Right lobe of liver (tissue), 6 donors: ENCODE measurements at regions not wholly inside any gene's neighbourhood (a gene's known extent, or its start where the extent isn't known, plus 50 kb on each side); places are given as distances from the start of the nearest gene placed in this dataset.

Experiments
- ATAC-seq, 4 donors: fragments of 200-7000 bp; cut with Tn5 transposase; one replicate each; pipeline ENCODE4 v1.9.1; 2020; ENCODE audit warnings: mild to moderate bottlenecking in 4 of 4, moderate library complexity in 4 of 4
- DNase-seq, 3 donors: peaks; one replicate each; pipeline ENCODE4 v3.0.0-alpha.2; 2020
- H3K27ac ChIP-seq, 3 donors: fragments of 200-600 bp; one replicate each; pipeline ENCODE4 v1.8.0; 2022
- H3K27me3 ChIP-seq, 2 donors: fragments of 200-600 bp; one replicate each; pipeline ENCODE4 v1.8.0; 2022
- H3K36me3 ChIP-seq, 4 donors: fragments of 200-600 bp; sonication (generic) in 1 of 4; one replicate each; pipeline versions ENCODE4 v1.5.1 to v1.8.0; 2017 to 2022; ENCODE audit warnings: control low read depth in 1 of 4
- H3K4me1 ChIP-seq, 4 donors: fragments of 200-600 bp; sonication (generic) in 1 of 4; one replicate each; pipeline versions ENCODE4 v1.5.1 to v1.8.0; 2017 to 2022; ENCODE audit warnings: control low read depth in 1 of 4
- H3K4me3 ChIP-seq, 3 donors: fragments of 200-600 bp; one replicate each; pipeline ENCODE4 v1.8.0; 2022
- H3K9me3 ChIP-seq, 4 donors: fragments of 200-600 bp; sonication (generic) in 1 of 4; one replicate each; pipeline versions ENCODE4 v1.5.1 to v1.8.0; 2017 to 2022; ENCODE audit warnings: control low read depth in 1 of 4
- POLR2A ChIP-seq: fragments of 450-650 bp; IDR thresholded peaks from one replicate; pipeline ENCODE4 v1.6.1; 2017; ENCODE audit warnings: antibody characterized with exemption, mild to moderate bottlenecking
- whole genome bisulfite sequencing: methylation state at CpG from one replicate; pipeline ENCODE4 v1.1.6; 2018; ENCODE audit warnings: low coverage, low lambda C conversion rate; ENCODE audit not compliant: insufficient coverage; ENCODE audit errors: missing lambda C conversion rate; 5-methylcytosine and 5-hydroxymethylcytosine counted together
- intact Hi-C, 2 donors: fragments of 100-400 bp; cut with DNase I; formaldehyde crosslinking; loops; one replicate each; pipeline versions ENCODE4 v1.11.2 to v1.14.1; 2022
- TF ChIP-seq, protein P1 (sequence below), 4 donors: fragments of 200-600 bp in 3 of 4; fragments of 450-650 bp in 1 of 4; IDR thresholded peaks; one replicate each; pipeline versions ENCODE4 v1.5.1 to v1.8.0; 2016 to 2022; ENCODE audit warnings: antibody characterized with exemption in 4 of 4, mild to moderate bottlenecking in 2 of 4
- donor health status: DM: no; HTN: yes; CAD: no.
- donor health status: DM: no; HTN: no; CAD: no.
- donor health status: DM: no; HTN: no; CAD: no.
- donor health status: DM: no; HTN: yes; CAD: no.
- donor health status: DM: no; HTN: yes; CAD: no.

DNA sequence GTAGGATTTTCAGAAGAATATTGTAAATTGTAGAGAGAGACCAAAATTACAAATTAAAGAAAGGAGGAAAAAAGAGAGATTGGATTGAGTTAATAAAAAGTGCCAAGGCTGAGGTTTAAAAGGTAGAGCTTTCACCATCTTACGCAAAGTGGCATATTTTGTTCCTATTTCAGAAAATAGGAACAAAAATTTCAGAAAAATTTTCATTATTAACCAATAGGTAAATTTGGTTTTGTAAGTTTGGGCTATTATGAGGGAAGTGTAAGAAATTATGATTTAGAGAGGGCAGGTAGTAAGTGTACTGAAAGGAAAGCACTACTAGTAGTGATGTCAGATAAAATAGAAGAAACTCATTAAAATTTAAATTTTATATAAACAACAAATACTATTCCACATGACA, 479.7 kb downstream of the ACTRT1 start:
- H3K9me3 ChIP-seq, result no peaks in the 10 kb centered on the region
- H3K4me1 ChIP-seq, result no peaks in the 10 kb centered on the region
- DNase-seq, result no peak
- H3K27me3 ChIP-seq, result no peaks in the 10 kb centered on the region
- TF ChIP-seq, protein P1, sequence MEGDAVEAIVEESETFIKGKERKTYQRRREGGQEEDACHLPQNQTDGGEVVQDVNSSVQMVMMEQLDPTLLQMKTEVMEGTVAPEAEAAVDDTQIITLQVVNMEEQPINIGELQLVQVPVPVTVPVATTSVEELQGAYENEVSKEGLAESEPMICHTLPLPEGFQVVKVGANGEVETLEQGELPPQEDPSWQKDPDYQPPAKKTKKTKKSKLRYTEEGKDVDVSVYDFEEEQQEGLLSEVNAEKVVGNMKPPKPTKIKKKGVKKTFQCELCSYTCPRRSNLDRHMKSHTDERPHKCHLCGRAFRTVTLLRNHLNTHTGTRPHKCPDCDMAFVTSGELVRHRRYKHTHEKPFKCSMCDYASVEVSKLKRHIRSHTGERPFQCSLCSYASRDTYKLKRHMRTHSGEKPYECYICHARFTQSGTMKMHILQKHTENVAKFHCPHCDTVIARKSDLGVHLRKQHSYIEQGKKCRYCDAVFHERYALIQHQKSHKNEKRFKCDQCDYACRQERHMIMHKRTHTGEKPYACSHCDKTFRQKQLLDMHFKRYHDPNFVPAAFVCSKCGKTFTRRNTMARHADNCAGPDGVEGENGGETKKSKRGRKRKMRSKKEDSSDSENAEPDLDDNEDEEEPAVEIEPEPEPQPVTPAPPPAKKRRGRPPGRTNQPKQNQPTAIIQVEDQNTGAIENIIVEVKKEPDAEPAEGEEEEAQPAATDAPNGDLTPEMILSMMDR (IDR thresholded peaks at IDR 0.05), result no peak
- TF ChIP-seq POLR2A, result no peak
- WGBS, result 23% methylated on average over 1 of the region's 1 CpG
- intact Hi-C loops, result no loop called here
- no peak overlapping the region for H3K27ac ChIP-seq
- ATAC-seq, result no peak
- H3K4me3 ChIP-seq, result no peak overlapping the region
- no peaks in the 10 kb centered on the region for H3K36me3 ChIP-seq

- no peak for ATAC-seq
Measured at GRCh38 chrX:127571834-127572233, 480.4 kb downstream of the ACTRT1 start.

GRCh38 chrX:127570276-127570675, 481.9 kb downstream of the ACTRT1 start:
- DNase-seq (no peak), ATAC-seq (no peak)
- Histone ChIP-seq H3K4me3 (no peak overlapping the region), H3K27ac (no peak overlapping the region), H3K27me3 (no peaks in the 10 kb centered on the region), H3K9me3 (no peaks in the 10 kb centered on the region), H3K4me1 (no peaks in the 10 kb centered on the region), H3K36me3 (no peaks in the 10 kb centered on the region)
- TF ChIP-seq POLR2A, result no peak
- TF ChIP-seq, protein P1 (IDR thresholded peaks at IDR 0.05), result no peak
- intact Hi-C loops, result no loop called here

More at GRCh38 chrX:127571834-127572233, 480.4 kb downstream of the ACTRT1 start:
- no peak for DNase-seq
- Histone ChIP-seq H3K27ac (no peak overlapping the region), H3K27me3 (no peaks in the 10 kb centered on the region), H3K4me1 (no peaks in the 10 kb centered on the region), H3K9me3 (no peaks in the 10 kb centered on the region), H3K36me3 (no peaks in the 10 kb centered on the region), H3K4me3 (no peak overlapping the region)
- WGBS, result 28% methylated on average over 3 of the region's 3 CpGs
- TF ChIP-seq POLR2A, result no peak
- TF ChIP-seq, protein P1 (IDR thresholded peaks at IDR 0.05), result no peak
- intact Hi-C loops, result no loop called here

GRCh38 chrX:127568691-127569090, 483.5 kb downstream of the ACTRT1 start:
- H3K36me3 ChIP-seq, result no peaks in the 10 kb centered on the region
- H3K4me1 ChIP-seq, result no peaks in the 10 kb centered on the region
- DNase-seq, result no peak
- TF ChIP-seq POLR2A, result no peak
- TF ChIP-seq, protein P1 (IDR thresholded peaks at IDR 0.05), result no peak
- no peaks in the 10 kb centered on the region for H3K27me3 ChIP-seq
- H3K4me3 ChIP-seq, result no peak overlapping the region
- no peaks in the 10 kb centered on the region for H3K9me3 ChIP-seq
- H3K27ac ChIP-seq, result no peak overlapping the region
- intact Hi-C loops, result no loop called here
- ATAC-seq, result no peak
- 25% methylated on average over 1 of the region's 1 CpG for WGBS

DNA sequence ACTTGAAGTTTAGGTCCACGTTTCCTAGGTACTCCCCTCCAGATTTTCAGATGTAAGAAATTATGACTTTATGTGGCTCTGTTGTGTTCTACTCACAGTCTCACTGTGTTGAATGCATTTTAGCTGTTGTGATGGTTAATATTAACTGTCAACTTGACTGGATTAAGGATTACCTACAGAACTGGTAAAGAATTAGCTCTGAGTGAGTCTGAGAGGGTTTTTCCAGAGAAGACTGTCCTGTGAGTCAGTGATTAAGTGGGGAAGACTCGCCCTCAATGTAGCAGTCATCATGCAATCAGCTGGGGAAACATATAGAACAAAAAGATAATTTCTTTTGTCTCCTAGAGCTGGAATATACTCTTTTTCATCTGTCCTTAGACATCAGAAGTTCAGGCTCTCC, 493.4 kb downstream of the ACTRT1 start:
- no peak overlapping the region for H3K4me3 ChIP-seq
- H3K27me3 ChIP-seq, result no peaks in the 10 kb centered on the region
- H3K4me1 ChIP-seq, result no peaks in the 10 kb centered on the region
- no peaks in the 10 kb centered on the region for H3K36me3 ChIP-seq
- no peak for DNase-seq
- no peak overlapping the region for H3K27ac ChIP-seq
- intact Hi-C loops, result no loop called here
- no peak for ATAC-seq
- WGBS, result 6% methylated on average over 2 of the region's 2 CpGs
- TF ChIP-seq POLR2A, result no peak
- TF ChIP-seq, protein P1 (IDR thresholded peaks at IDR 0.05), result no peak
- no peaks in the 10 kb centered on the region for H3K9me3 ChIP-seq
